PC-3 (cell line): ENCODE measurements at regions not wholly inside any gene's neighbourhood (a gene's known extent, or its start where the extent isn't known, plus 50 kb on each side); places are given as distances from the start of the nearest gene placed in this dataset.

Experiments used
- ATAC-seq: fragments of 200-7000 bp; cut with Tn5 transposase; 2 replicates; pipeline ENCODE4 v1.9.1; 2020; ENCODE audit warnings: mild to moderate bottlenecking, moderate library complexity
- BruUV-seq: library from RNA; stranded (reverse); fragments of 400-500 nt; replicated peaks from 2 replicates; lab custom pipeline; 2021; lab: Mats Ljungman, UMichigan
- CTCF ChIA-PET: fragments of 300-600 bp; sonication (Branson Sonifier 250); formaldehyde crosslinking; loops from one replicate; lab custom pipeline; 2022; ENCODE audit warnings: antibody characterized with exemption; lab: Charles Lee
- POLR2A ChIA-PET: fragments of 300-600 bp; sonication (Branson Sonifier 250); formaldehyde crosslinking; loops from one replicate; lab custom pipeline; 2022; ENCODE audit warnings: antibody characterized with exemption; ENCODE audit not compliant: unreplicated experiment; lab: Charles Lee
- DNase-seq: peaks from one replicate; pipeline ENCODE4 v3.0.0-alpha.2; 2015
- H2AFZ ChIP-seq: fragments of 300-600 bp; sonication (generic); 2 replicates; pipeline ENCODE4 v1.6.0; 2016; ENCODE audit warnings: antibody characterized with exemption, low read length
- H3F3A ChIP-seq: fragments of 300-600 bp; sonication (generic); one replicate; pipeline ENCODE4 v1.6.0; 2017; ENCODE audit warnings: antibody characterized with exemption, low read length, control low read depth, mild to moderate bottlenecking; ENCODE audit not compliant: unreplicated experiment
- H3K27ac ChIP-seq: fragments of 300-600 bp; sonication (generic); 2 replicates; pipeline ENCODE4 v1.5.1; 2016; ENCODE audit warnings: mild to moderate bottlenecking, low read length
- H3K27me3 ChIP-seq: fragments of 300-600 bp; sonication (generic); 2 replicates; pipeline ENCODE4 v1.6.1; 2016; ENCODE audit warnings: low read length, mixed read lengths
- H3K36me3 ChIP-seq: fragments of 300-600 bp; sonication (generic); 2 replicates; pipeline ENCODE4 v1.6.1; 2016; ENCODE audit warnings: low read depth, mixed run types, low read length, mixed read lengths
- H3K4me1 ChIP-seq: fragments of 300-600 bp; sonication (generic); 2 replicates; pipeline ENCODE4 v1.5.1; 2016; ENCODE audit warnings: low read length; ENCODE audit not compliant: insufficient read depth
- H3K4me2 ChIP-seq: fragments of 300-600 bp; sonication (generic); 2 replicates; pipeline ENCODE4 v1.6.0; 2016; ENCODE audit warnings: low read length
- H3K4me3 ChIP-seq: fragments of 300-600 bp; sonication (generic); 2 replicates; pipeline ENCODE4 v1.5.1; 2016; ENCODE audit warnings: mild to moderate bottlenecking, low read length, mixed read lengths
- H3K79me2 ChIP-seq: fragments of 300-600 bp; sonication (generic); 2 replicates; pipeline ENCODE4 v1.6.1; 2017; ENCODE audit warnings: low read length, mixed read lengths
- H3K9ac ChIP-seq: fragments of 300-600 bp; sonication (generic); 2 replicates; pipeline ENCODE4 v1.6.0; 2016; ENCODE audit warnings: mild to moderate bottlenecking, low read length
- H3K9me2 ChIP-seq: fragments of 300-600 bp; sonication (generic); replicated peaks from 2 replicates; pipeline ENCODE4 v1.6.1; 2016; ENCODE audit warnings: mixed run types, low read length, mixed read lengths
- H3K9me3 ChIP-seq: fragments of 300-600 bp; sonication (generic); 2 replicates; pipeline ENCODE4 v1.6.1; 2016; ENCODE audit warnings: low read length, mixed read lengths
- H4K20me1 ChIP-seq: fragments of 300-600 bp; sonication (generic); 2 replicates; pipeline ENCODE4 v1.6.1; 2016; ENCODE audit warnings: low read length, mixed read lengths
- EZH2 ChIP-seq: fragments of 300-600 bp; sonication (generic); IDR thresholded peaks from one replicate; pipeline ENCODE4 v1.6.1; 2017; ENCODE audit warnings: antibody characterized with exemption, mild to moderate bottlenecking, low read length; ENCODE audit not compliant: unreplicated experiment
- EZH2phosphoT487 ChIP-seq: fragments of 300-600 bp; sonication (generic); IDR thresholded peaks from 2 replicates; pipeline ENCODE4 v1.6.1; 2018; ENCODE audit warnings: mild to moderate bottlenecking, antibody characterized with exemption, low read length, borderline replicate concordance
- intact Hi-C: fragments of 100-400 bp; cut with micrococcal nuclease; formaldehyde crosslinking; loops from 2 replicates; pipeline ENCODE4 v1.9.0; 2023
- TF ChIP-seq, protein P1 (sequence below): fragments of 300-600 bp; sonication (generic); conservative IDR thresholded peaks from 2 replicates; pipeline ENCODE4 v1.5.1; 2017; ENCODE audit warnings: antibody characterized with exemption, low read depth, mild to moderate bottlenecking, low read length

DNA sequence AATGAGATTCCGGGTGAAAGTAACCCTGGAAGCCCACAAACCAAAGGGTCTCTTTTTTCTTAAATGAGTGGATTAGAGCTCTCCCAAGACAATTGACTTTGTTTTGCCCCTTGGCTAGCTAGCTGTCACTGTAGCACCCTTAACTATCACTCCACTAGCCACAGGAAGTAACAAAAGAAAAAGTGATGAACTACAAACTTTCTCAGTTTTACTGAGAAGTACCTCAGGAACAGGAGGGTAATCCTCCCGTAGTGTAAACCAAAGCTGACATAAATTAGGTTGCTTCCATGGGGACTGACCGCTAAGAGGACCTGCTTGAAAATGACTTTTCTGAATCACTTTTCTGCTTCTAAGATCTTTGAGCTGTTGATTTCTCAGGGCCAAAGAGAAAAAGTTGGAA lies 240.1 kb downstream of the BARHL2 start:
- H3K36me3 ChIP-seq, result no peaks in the 10 kb centered on the region
- no peak overlapping the region for H3K9ac ChIP-seq
- no peak overlapping the region for H3K27ac ChIP-seq
- no peak for ATAC-seq
- no TSS peak for BruUV-seq
- H3K4me1 ChIP-seq, result no peaks in the 10 kb centered on the region
- ChIA-PET POLR2A (no interaction called here), CTCF (no interaction called here)
- H3K9me2 ChIP-seq, result no peaks in the 10 kb centered on the region
- no peak overlapping the region for H3K4me2 ChIP-seq
- H2AFZ ChIP-seq, result no peak overlapping the region
- H3K4me3 ChIP-seq, result no peak overlapping the region
- H3K27me3 ChIP-seq, result peaks cover 42% of the 10 kb centered on the region
- no peaks in the 10 kb centered on the region for H4K20me1 ChIP-seq
- intact Hi-C loops, result no loop called here
- H3F3A ChIP-seq, result no peaks in the 10 kb centered on the region
- H3K79me2 ChIP-seq, result no peaks in the 10 kb centered on the region
- H3K9me3 ChIP-seq, result no peaks in the 10 kb centered on the region
- DNase-seq, result no peak
- TF ChIP-seq, protein P1, sequence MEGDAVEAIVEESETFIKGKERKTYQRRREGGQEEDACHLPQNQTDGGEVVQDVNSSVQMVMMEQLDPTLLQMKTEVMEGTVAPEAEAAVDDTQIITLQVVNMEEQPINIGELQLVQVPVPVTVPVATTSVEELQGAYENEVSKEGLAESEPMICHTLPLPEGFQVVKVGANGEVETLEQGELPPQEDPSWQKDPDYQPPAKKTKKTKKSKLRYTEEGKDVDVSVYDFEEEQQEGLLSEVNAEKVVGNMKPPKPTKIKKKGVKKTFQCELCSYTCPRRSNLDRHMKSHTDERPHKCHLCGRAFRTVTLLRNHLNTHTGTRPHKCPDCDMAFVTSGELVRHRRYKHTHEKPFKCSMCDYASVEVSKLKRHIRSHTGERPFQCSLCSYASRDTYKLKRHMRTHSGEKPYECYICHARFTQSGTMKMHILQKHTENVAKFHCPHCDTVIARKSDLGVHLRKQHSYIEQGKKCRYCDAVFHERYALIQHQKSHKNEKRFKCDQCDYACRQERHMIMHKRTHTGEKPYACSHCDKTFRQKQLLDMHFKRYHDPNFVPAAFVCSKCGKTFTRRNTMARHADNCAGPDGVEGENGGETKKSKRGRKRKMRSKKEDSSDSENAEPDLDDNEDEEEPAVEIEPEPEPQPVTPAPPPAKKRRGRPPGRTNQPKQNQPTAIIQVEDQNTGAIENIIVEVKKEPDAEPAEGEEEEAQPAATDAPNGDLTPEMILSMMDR, result no peak
- TF ChIP-seq EZH2phosphoT487 (no peak), EZH2 (no peak)

GRCh38 chr1:90476411-90476810 lies 240.7 kb downstream of the BARHL2 start:
- ChIA-PET CTCF (no interaction called here), POLR2A (no interaction called here)
- Histone ChIP-seq H3K9ac (no peak overlapping the region), H3K27ac (no peak overlapping the region), H2AFZ (no peak overlapping the region), H3K79me2 (no peaks in the 10 kb centered on the region), H4K20me1 (no peaks in the 10 kb centered on the region), H3K4me2 (no peak overlapping the region), H3K9me3 (no peaks in the 10 kb centered on the region), H3K4me1 (no peaks in the 10 kb centered on the region), H3K27me3 (peaks cover 48% of the 10 kb centered on the region), H3K4me3 (no peak overlapping the region), H3K9me2 (no peaks in the 10 kb centered on the region), H3F3A (no peaks in the 10 kb centered on the region), H3K36me3 (no peaks in the 10 kb centered on the region)
- TF ChIP-seq, protein P1, result no peak
- TF ChIP-seq EZH2 (no peak), EZH2phosphoT487 (no peak)
- no TSS peak for BruUV-seq
- intact Hi-C loops, result no loop called here
- DNase-seq (no peak), ATAC-seq (no peak)

- H3F3A ChIP-seq, result no peaks in the 10 kb centered on the region
- no peaks in the 10 kb centered on the region for H3K9me2 ChIP-seq
- H3K27ac ChIP-seq, result no peak overlapping the region
- intact Hi-C loops, result no loop called here
- no peaks in the 10 kb centered on the region for H3K9me3 ChIP-seq
- no peak overlapping the region for H3K4me2 ChIP-seq
- TF ChIP-seq, protein P1, result peak; percentile 48; the same call in 1 of the 2 replicates
- TF ChIP-seq EZH2, result no peak
- H3K79me2 ChIP-seq, result no peaks in the 10 kb centered on the region
- ATAC-seq (peak; percentile 38; the same call in 1 of the 2 replicates), DNase-seq (peak; percentile 15)
- no peaks in the 10 kb centered on the region for H4K20me1 ChIP-seq
- BruUV-seq, result no TSS peak
- ChIA-PET POLR2A (no interaction called here), CTCF (interaction anchor here (0.6 kb wide), 1 partner anchor 229 kb away, joined by 3 read pairs; no protein-coding TSS in a partner anchor)
- H3K36me3 ChIP-seq, result no peaks in the 10 kb centered on the region
- H2AFZ ChIP-seq, result no peak overlapping the region
- H3K9ac ChIP-seq, result no peak overlapping the region
- H3K4me1 ChIP-seq, result no peaks in the 10 kb centered on the region
- H3K4me3 ChIP-seq, result no peak overlapping the region
- H3K27me3 ChIP-seq, result peaks cover 52% of the 10 kb centered on the region
Observed at GRCh38 chr1:90475631-90476030, 241.5 kb downstream of the BARHL2 start.
